HEK293 (cell line): ENCODE measurements at regions not wholly inside any gene's neighbourhood (a gene's known extent, or its start where the extent isn't known, plus 50 kb on each side); places are given as distances from the start of the nearest gene placed in this dataset.

Experiments
- BCL11B ChIP-seq: fragments of 450-650 bp; formaldehyde crosslinking; IDR thresholded peaks from 2 replicates; pipeline ENCODE4 v1.5.1; 2016; ENCODE audit warnings: low read depth, missing biosample characterization, missing genetic modification characterization
- KLF16 ChIP-seq: fragments of 450-650 bp; formaldehyde crosslinking; IDR thresholded peaks from 2 replicates; pipeline ENCODE4 v1.5.1; 2017; ENCODE audit warnings: missing biosample characterization, missing genetic modification characterization
- KLF17 ChIP-seq: fragments of 450-650 bp; formaldehyde crosslinking; IDR thresholded peaks from 2 replicates; pipeline ENCODE4 v1.5.1; 2016; ENCODE audit warnings: missing biosample characterization, missing genetic modification characterization
- OVOL3 ChIP-seq: fragments of 450-650 bp; formaldehyde crosslinking; IDR thresholded peaks from 2 replicates; pipeline ENCODE4 v1.5.1; 2016; ENCODE audit warnings: missing biosample characterization, missing genetic modification characterization
- PBX3 ChIP-seq: sonication (generic); formaldehyde crosslinking; IDR thresholded peaks from 2 replicates; pipeline ENCODE4 v1.8.1; 2022; ENCODE audit warnings: mild to moderate bottlenecking, moderate library complexity, missing genetic modification reagents
- TCF7L2 ChIP-seq: IDR thresholded peaks from 2 replicates; pipeline ENCODE4 v1.6.1; 2011; ENCODE audit warnings: low read depth, mild to moderate bottlenecking, inconsistent platforms, low read length, moderate library complexity, borderline replicate concordance
- ZBTB17 ChIP-seq: fragments of 450-650 bp; formaldehyde crosslinking; IDR thresholded peaks from 2 replicates; pipeline ENCODE4 v1.5.1; 2016; ENCODE audit warnings: missing biosample characterization, missing genetic modification characterization
- ZBTB21 ChIP-seq: fragments of 450-650 bp; formaldehyde crosslinking; IDR thresholded peaks from 2 replicates; pipeline ENCODE4 v1.5.1; 2017; ENCODE audit warnings: missing biosample characterization, missing genetic modification characterization
- ZFHX2 ChIP-seq: fragments of 450-650 bp; formaldehyde crosslinking; conservative IDR thresholded peaks from 2 replicates; pipeline ENCODE4 v1.5.1; 2016; ENCODE audit warnings: missing biosample characterization, missing genetic modification characterization
- ZNF155 ChIP-seq: fragments of 450-650 bp; formaldehyde crosslinking; IDR thresholded peaks from 2 replicates; pipeline ENCODE4 v1.5.1; 2016; ENCODE audit warnings: missing biosample characterization, missing genetic modification characterization
- ZNF223 ChIP-seq: fragments of 450-650 bp; formaldehyde crosslinking; IDR thresholded peaks from 2 replicates; pipeline ENCODE4 v1.5.1; 2016; ENCODE audit warnings: missing biosample characterization, missing genetic modification characterization
- ZNF473 ChIP-seq: fragments of 450-650 bp; formaldehyde crosslinking; IDR thresholded peaks from 2 replicates; pipeline ENCODE4 v1.5.1; 2017; ENCODE audit warnings: missing biosample characterization, missing genetic modification characterization
- ZNF501 ChIP-seq: fragments of 450-650 bp; formaldehyde crosslinking; IDR thresholded peaks from 2 replicates; pipeline ENCODE4 v1.5.1; 2016; ENCODE audit warnings: missing biosample characterization, missing genetic modification characterization
- ZNF513 ChIP-seq: fragments of 450-650 bp; IDR thresholded peaks from 2 replicates; pipeline ENCODE4 v1.5.1; 2018; ENCODE audit warnings: missing biosample characterization, missing genetic modification characterization
- ZNF518A ChIP-seq: fragments of 450-650 bp; formaldehyde crosslinking; conservative IDR thresholded peaks from 2 replicates; pipeline ENCODE4 v1.5.1; 2016; ENCODE audit warnings: low read depth, missing biosample characterization, missing genetic modification characterization
- ZNF521 ChIP-seq: fragments of 450-650 bp; formaldehyde crosslinking; IDR thresholded peaks from 2 replicates; pipeline ENCODE4 v1.5.1; 2017; ENCODE audit warnings: missing biosample characterization, mild to moderate bottlenecking, missing genetic modification characterization
- ZNF530 ChIP-seq: fragments of 450-650 bp; formaldehyde crosslinking; IDR thresholded peaks from 2 replicates; pipeline ENCODE4 v1.5.1; 2016; ENCODE audit warnings: low read depth, missing biosample characterization, missing genetic modification characterization
- ZNF560 ChIP-seq: fragments of 450-650 bp; formaldehyde crosslinking; IDR thresholded peaks from 2 replicates; pipeline ENCODE4 v1.5.1; 2017; ENCODE audit warnings: missing biosample characterization, missing genetic modification characterization, borderline replicate concordance
- ZNF626 ChIP-seq: fragments of 450-650 bp; sonication (Bioruptor Pico); formaldehyde crosslinking; IDR thresholded peaks from 2 replicates; pipeline ENCODE4 v1.5.1; 2018; ENCODE audit warnings: missing biosample characterization, missing genetic modification characterization, inconsistent platforms
- ZNF639 ChIP-seq: fragments of 450-650 bp; formaldehyde crosslinking; IDR thresholded peaks from 2 replicates; pipeline ENCODE4 v1.5.1; 2016; ENCODE audit warnings: missing biosample characterization, missing genetic modification characterization
- ZNF645 ChIP-seq: fragments of 450-650 bp; formaldehyde crosslinking; IDR thresholded peaks from 2 replicates; pipeline ENCODE4; 2016; ENCODE audit warnings: missing biosample characterization, missing genetic modification characterization
- ZNF660 ChIP-seq: fragments of 450-650 bp; IDR thresholded peaks from 2 replicates; pipeline ENCODE4 v1.5.1; 2018; ENCODE audit warnings: missing biosample characterization, mild to moderate bottlenecking, missing genetic modification characterization
- ZNF677 ChIP-seq: fragments of 450-650 bp; IDR thresholded peaks from 2 replicates; pipeline ENCODE4 v1.5.0; 2018; ENCODE audit warnings: missing biosample characterization, mild to moderate bottlenecking, missing genetic modification characterization, moderate library complexity
- ZNF747 ChIP-seq: fragments of 450-650 bp; formaldehyde crosslinking; IDR thresholded peaks from 2 replicates; pipeline ENCODE4 v1.5.1; 2016; ENCODE audit warnings: missing biosample characterization, missing genetic modification characterization
- ZNF792 ChIP-seq: fragments of 450-650 bp; formaldehyde crosslinking; IDR thresholded peaks from 2 replicates; pipeline ENCODE4 v1.5.1; 2016; ENCODE audit warnings: missing biosample characterization, missing genetic modification characterization
- ZSCAN4 ChIP-seq: fragments of 450-650 bp; formaldehyde crosslinking; IDR thresholded peaks from 2 replicates; pipeline ENCODE4 v1.5.1; 2017; ENCODE audit warnings: missing biosample characterization, missing genetic modification characterization

GRCh38 chr7:101688183-101688831 lies 59.2 kb upstream of the MYL10 start (continued):
- TF ChIP-seq ZNF645 (tag by site-specific recombination) (no peak), ZNF677 (no peak), ZNF155 (no peak), ZBTB17 (tag by site-specific recombination) (peak; percentile 40; the same call in 1 of the 2 replicates), ZNF518A (tag by site-specific recombination) (no peak), ZNF501 (tag by site-specific recombination) (peak; percentile 61; the same call in 1 of the 2 replicates), ZNF530 (no peak), ZNF513 (tag by site-specific recombination) (no peak), ZNF747 (no peak), PBX3 (peak; percentile 30; the same call in 1 of the 2 replicates), BCL11B (tag by site-specific recombination) (peak; percentile 90), ZFHX2 (tag by site-specific recombination) (no peak), ZNF792 (tag by site-specific recombination) (no peak), ZSCAN4 (no peak), KLF16 (tag by site-specific recombination) (no peak), TCF7L2 (no peak), ZNF521 (no peak), KLF17 (tag by site-specific recombination) (no peak; the same call in 1 of the 2 replicates), ZNF626 (tag by site-specific recombination) (no peak), ZNF223 (tag by site-specific recombination) (no peak), OVOL3 (tag by site-specific recombination) (no peak), ZNF473 (no peak), ZNF639 (0 out of 2 replicates have a peak, but pooled peaks have one; percentile 18), ZBTB21 (tag by site-specific recombination) (0 out of 2 replicates have a peak, but pooled peaks have one; percentile 11), ZNF660 (tag by site-specific recombination) (no peak), ZNF560 (no peak)
